GM12878 (cell line): ENCODE measurements at regions not wholly inside any gene's neighbourhood (a gene's known extent, or its start where the extent isn't known, plus 50 kb on each side); places are given as distances from the start of the nearest gene placed in this dataset.

ENCODE experiments used
- ATF7 ChIP-seq: fragments of 450-650 bp; IDR thresholded peaks from 2 replicates; pipeline ENCODE4 v1.6.1; 2016; ENCODE audit warnings: low read depth, mild to moderate bottlenecking
- CREB1 ChIP-seq: IDR thresholded peaks from 2 replicates; pipeline ENCODE4 v1.6.1; 2012; ENCODE audit warnings: low read depth, mild to moderate bottlenecking, inconsistent platforms
- CREM ChIP-seq: IDR thresholded peaks from 2 replicates; pipeline ENCODE4 v1.6.1; 2014; ENCODE audit warnings: antibody characterized with exemption, low read depth
- CTCF ChIP-seq, 3 experiments: IDR thresholded peaks in 2 of 3; conservative IDR thresholded peaks in 1 of 3; 2 replicates each; pipeline ENCODE4 v1.5.1; 2011; ENCODE audit warnings: low read depth in 3 of 3, low read length in 3 of 3, mild to moderate bottlenecking in 3 of 3, control low read depth in 2 of 3, moderate library complexity in 2 of 3, inconsistent platforms in 1 of 3, mixed read lengths in 1 of 3; ENCODE audit not compliant: control insufficient read depth in 2 of 3, insufficient read depth in 1 of 3; ENCODE audit errors: extremely low read depth in 1 of 3
- EGR1 ChIP-seq, 2 experiments: IDR thresholded peaks; 1 replicate in 1 of 2; 2 replicates in 1 of 2; pipeline ENCODE4 v1.6.1; 2011 to 2012; ENCODE audit warnings: low read depth in 2 of 2, low read length in 2 of 2, borderline replicate concordance in 1 of 2, mild to moderate bottlenecking in 1 of 2, moderate library complexity in 1 of 2
- EZH2 ChIP-seq: IDR thresholded peaks from 2 replicates; pipeline ENCODE4 v1.6.1; 2012; ENCODE audit warnings: low read depth, mild to moderate bottlenecking, control low read depth, inconsistent platforms, low read length, borderline replicate concordance; ENCODE audit not compliant: control insufficient read depth
- MLLT1 ChIP-seq: fragments of 450-650 bp; IDR thresholded peaks from 2 replicates; pipeline ENCODE4 v1.6.1; 2016; ENCODE audit warnings: mild to moderate bottlenecking
- NFXL1 ChIP-seq: fragments of 450-650 bp; IDR thresholded peaks from 2 replicates; pipeline ENCODE4 v1.6.1; 2017; ENCODE audit warnings: antibody characterized with exemption, mild to moderate bottlenecking, borderline replicate concordance
- POLR2AphosphoS5 ChIP-seq: IDR thresholded peaks from 2 replicates; pipeline ENCODE4 v1.6.1; 2011; ENCODE audit warnings: mild to moderate bottlenecking, low read length, inconsistent platforms
- PRDM15 ChIP-seq: fragments of 450-650 bp; formaldehyde crosslinking; IDR thresholded peaks from 2 replicates; pipeline ENCODE4 v1.4.0; 2020; ENCODE audit warnings: mild to moderate bottlenecking, moderate library complexity
- SRF ChIP-seq, 2 experiments: IDR thresholded peaks; 2 replicates each; pipeline ENCODE4 v1.6.1; 2011; ENCODE audit warnings: low read depth in 2 of 2, low read length in 2 of 2, mild to moderate bottlenecking in 1 of 2, moderate library complexity in 1 of 2
- ZNF24 ChIP-seq: fragments of 450-650 bp; IDR thresholded peaks from 2 replicates; pipeline ENCODE4 v1.6.1; 2017; ENCODE audit warnings: antibody characterized with exemption, mild to moderate bottlenecking
- ZSCAN29 ChIP-seq: fragments of 450-650 bp; IDR thresholded peaks from 2 replicates; pipeline ENCODE4 v1.6.1; 2017; ENCODE audit warnings: mild to moderate bottlenecking, moderate library complexity

- no peak for TF ChIP-seq CREM
- TF ChIP-seq CREB1: no peak
- no peak for TF ChIP-seq NFXL1
- no peak for TF ChIP-seq PRDM15 (CRISPR knock-in tag)
- TF ChIP-seq CTCF (IDR thresholded peaks at IDR 0.05 in 2 of 3, conservative IDR thresholded peaks at IDR 0.05 in 1 of 3; ENCODE audit: control insufficient read depth in 2 of 3, extremely low read depth in 1 of 3, insufficient read depth in 1 of 3, low read depth in 3 of 3, low read length in 3 of 3): no peak
- TF ChIP-seq EZH2: no peak
- TF ChIP-seq MLLT1: no peak
- no peak for TF ChIP-seq ZNF24
- TF ChIP-seq ATF7: no peak
- no peak for TF ChIP-seq EGR1 (IDR thresholded peaks at IDR 0.05; ENCODE audit: borderline replicate concordance in 1 of 2, low read depth in 2 of 2, low read length in 2 of 2)
- no peak for TF ChIP-seq ZSCAN29
- TF ChIP-seq SRF (IDR thresholded peaks at IDR 0.05; ENCODE audit: low read depth in 2 of 2, low read length in 2 of 2): no peak
- TF ChIP-seq POLR2AphosphoS5: no peak
Measured at GRCh38 chr1:38657207-38657840, 202.2 kb downstream of the RRAGC start.
